ENCODE measurements at regions not wholly inside any gene's neighbourhood (a gene's known extent, or its start where the extent isn't known, plus 50 kb on each side); places are given as distances from the start of the nearest gene placed in this dataset.
"Not testable (repeated sequence)": the region's sequence is repeated elsewhere in the genome, so short reads cannot be mapped to it uniquely, and the experiment has no call there.

- H3K4me3 ChIP-seq (ENCODE audit: low read depth, low read length) = no peak overlapping the region
- no peak for DNase-seq (ENCODE audit: low read depth)
- TF ChIP-seq MYC (IDR thresholded peaks at IDR 0.05; ENCODE audit: low read depth, low read length) (no peak), CTCF (IDR thresholded peaks at IDR 0.05; ENCODE audit: low read depth, low read length) (no peak), POLR2A (IDR thresholded peaks at IDR 0.05; ENCODE audit: extremely low read depth, insufficient read length) (no peak), MAX (IDR thresholded peaks at IDR 0.05; ENCODE audit: low read depth, low read length) (no peak)
Observed at GRCh38 chr19:37303591-37304171, 67.2 kb upstream of the ZNF527 start.

- TF ChIP-seq MYC (IDR thresholded peaks at IDR 0.05; ENCODE audit: low read depth, low read length) = no peak
- no peak for TF ChIP-seq POLR2A (IDR thresholded peaks at IDR 0.05; ENCODE audit: extremely low read depth, insufficient read length)
- TF ChIP-seq CTCF (IDR thresholded peaks at IDR 0.05; ENCODE audit: low read depth, low read length) = no peak
- TF ChIP-seq MAX (IDR thresholded peaks at IDR 0.05; ENCODE audit: low read depth, low read length) = no peak
- DNase-seq (ENCODE audit: low read depth) = no peak
- no peak overlapping the region for H3K4me3 ChIP-seq (ENCODE audit: low read depth, low read length)
Observed at GRCh38 chr19:37304190-37304883, 66.6 kb upstream of the ZNF527 start.

- TF ChIP-seq POLR2A (IDR thresholded peaks at IDR 0.05; ENCODE audit: extremely low read depth, insufficient read length) (no peak), CTCF (IDR thresholded peaks at IDR 0.05; ENCODE audit: low read depth, low read length) (no peak), MAX (IDR thresholded peaks at IDR 0.05; ENCODE audit: low read depth, low read length) (no peak), MYC (IDR thresholded peaks at IDR 0.05; ENCODE audit: low read depth, low read length) (no peak)
- no peak for DNase-seq (ENCODE audit: low read depth)
- no peak overlapping the region for H3K4me3 ChIP-seq (ENCODE audit: low read depth, low read length)
Observed at GRCh38 chr19:37304884-37305255, 66.0 kb upstream of the ZNF527 start.

- TF ChIP-seq POLR2A (IDR thresholded peaks at IDR 0.05; ENCODE audit: extremely low read depth, insufficient read length) (no peak), MAX (IDR thresholded peaks at IDR 0.05; ENCODE audit: low read depth, low read length) (no peak), MYC (IDR thresholded peaks at IDR 0.05; ENCODE audit: low read depth, low read length) (no peak), CTCF (IDR thresholded peaks at IDR 0.05; ENCODE audit: low read depth, low read length) (no peak)
- no peak overlapping the region for H3K4me3 ChIP-seq (ENCODE audit: low read depth, low read length)
- DNase-seq (ENCODE audit: low read depth) = no peak
Observed at GRCh38 chr19:37306383-37306963, 64.4 kb upstream of the ZNF527 start.

GRCh38 chr19:37309834-37310575 is 60.9 kb upstream of the ZNF527 start:
- TF ChIP-seq MAX (IDR thresholded peaks at IDR 0.05; ENCODE audit: low read depth, low read length) (no peak), CTCF (IDR thresholded peaks at IDR 0.05; ENCODE audit: low read depth, low read length) (peak; percentile 54)
- H3K4me3 ChIP-seq (ENCODE audit: low read depth, low read length) = no peak overlapping the region
- DNase-seq (ENCODE audit: low read depth) = peak; percentile 33

GRCh38 chr19:37312531-37313334 is 58.2 kb upstream of the ZNF527 start:
- DNase-seq (ENCODE audit: low read depth); H3K4me3 ChIP-seq (ENCODE audit: low read depth, low read length): not testable (repeated sequence)
